A549 (cell line): ENCODE measurements at regions not wholly inside any gene's neighbourhood (a gene's known extent, or its start where the extent isn't known, plus 50 kb on each side); places are given as distances from the start of the nearest gene placed in this dataset.

ENCODE experiments used
- ATAC-seq, 2 experiments: fragments of 200-7000 bp in 1 of 2; fragments of >200 bp in 1 of 2; cut with Nextera tagmentation in 1 of 2; cut with Tn5 transposase in 1 of 2; 3 replicates each; pipeline versions ENCODE4 v1.8.0 to v1.9.1; 2018 to 2020; ENCODE audit warnings: mild to moderate bottlenecking in 1 of 2, moderate library complexity in 1 of 2
- CTCF ChIA-PET: fragments of 300-600 bp; sonication (Branson Sonifier 250); formaldehyde crosslinking; extraction: SDS; loops from one replicate; lab custom pipeline; 2021; ENCODE audit warnings: antibody characterized with exemption, inconsistent platforms; lab: Yijun Ruan, JAX
- POLR2A ChIA-PET: fragments of 350-600 bp; formaldehyde crosslinking; extraction: SDS; loops from one replicate; lab custom pipeline; 2021; ENCODE audit warnings: antibody characterized with exemption, inconsistent platforms; lab: Yijun Ruan, JAX
- DNase-seq, 2 experiments: peaks; one replicate each; pipeline versions ENCODE4 v3.0.0 to v3.0.0-alpha.2; 2011 to 2016; ENCODE audit warnings: low read depth in 1 of 2, low spot score in 1 of 2
- FAIRE-seq: peaks from 2 replicates; lab custom pipeline; 2011; peaks lifted over from hg19 to GRCh38; lab: Jason Lieb, UNC
- H3K27ac ChIP-seq, 2 experiments: fragments of >200 bp; sonication (Bioruptor Twin); formaldehyde crosslinking; 3 replicates each; pipeline ENCODE4 v1.5.1; 2016 to 2017
- H3K4me1 ChIP-seq: fragments of >200 bp; sonication (Bioruptor Twin); formaldehyde crosslinking; 3 replicates; pipeline ENCODE4 v1.6.1; 2016
- H3K4me2 ChIP-seq: fragments of >200 bp; sonication (Bioruptor Twin); formaldehyde crosslinking; 3 replicates; pipeline ENCODE4 v1.6.1; 2016
- H3K4me3 ChIP-seq: fragments of >200 bp; sonication (Bioruptor Twin); formaldehyde crosslinking; 3 replicates; pipeline ENCODE4 v1.5.1; 2016
- H3K9me3 ChIP-seq: fragments of >200 bp; sonication (Bioruptor Twin); formaldehyde crosslinking; 3 replicates; pipeline ENCODE4 v1.6.1; 2016
- FOSB ChIP-seq: fragments of 250-450 bp; sonication (Bioruptor Pico); IDR thresholded peaks from 2 replicates; pipeline ENCODE4 v1.5.0; 2020; ENCODE audit warnings: mild to moderate bottlenecking, moderate library complexity
- FOXS1 ChIP-seq: fragments of 250-450 bp; sonication (Bioruptor Pico); IDR thresholded peaks from 2 replicates; pipeline ENCODE4 v1.5.0; 2020; ENCODE audit warnings: mild to moderate bottlenecking, moderate library complexity
- HEYL ChIP-seq: fragments of 250-450 bp; sonication (Bioruptor Pico); IDR thresholded peaks from 2 replicates; pipeline ENCODE4 v1.8.0; 2021; ENCODE audit warnings: mild to moderate bottlenecking, moderate library complexity
- HOXA7 ChIP-seq: fragments of 250-450 bp; sonication (Bioruptor Pico); IDR thresholded peaks from 2 replicates; pipeline ENCODE4 v1.5.0; 2020; ENCODE audit warnings: mild to moderate bottlenecking, moderate library complexity
- KDM5A ChIP-seq: fragments of 200-600 bp; sonication (generic); IDR thresholded peaks from 2 replicates; pipeline ENCODE4 v1.6.1; 2016; ENCODE audit warnings: antibody characterized with exemption, mild to moderate bottlenecking
- POLR2A ChIP-seq: IDR thresholded peaks from 2 replicates; pipeline ENCODE4 v1.6.1; 2012; ENCODE audit warnings: mild to moderate bottlenecking, low read length
- RCOR1 ChIP-seq: fragments of 150-350 bp; IDR thresholded peaks from 2 replicates; pipeline ENCODE4 v1.6.1; 2014; ENCODE audit warnings: antibody characterized with exemption, low read length, low read depth
- TP53 ChIP-seq: fragments of 250-450 bp; sonication (Bioruptor Pico); IDR thresholded peaks from 2 replicates; pipeline ENCODE4 v1.5.0; 2021; ENCODE audit warnings: mild to moderate bottlenecking, moderate library complexity
- ZC3H11A ChIP-seq: fragments of 450-650 bp; IDR thresholded peaks from 2 replicates; pipeline ENCODE4 v1.6.1; 2014; ENCODE audit warnings: antibody characterized with exemption, mild to moderate bottlenecking
- WGBS: methylation state at CpG from one replicate; pipeline ENCODE4 v1.1.6; 2017; ENCODE audit errors: missing lambda C conversion rate; 5-methylcytosine and 5-hydroxymethylcytosine counted together
- TF ChIP-seq, protein P1 (sequence below): fragments of 200-600 bp; sonication (generic); IDR thresholded peaks from 2 replicates; pipeline ENCODE4 v1.6.1; 2016; ENCODE audit warnings: antibody characterized with exemption, mild to moderate bottlenecking, moderate library complexity
- TF ChIP-seq, protein P2 (sequence below): IDR thresholded peaks from 2 replicates; pipeline ENCODE4 v1.6.1; 2012; ENCODE audit warnings: low read depth, borderline replicate concordance
- TF ChIP-seq, protein P3 (sequence below): fragments of >200 bp; sonication (Bioruptor Twin); formaldehyde crosslinking; IDR thresholded peaks from 2 replicates; pipeline ENCODE4 v1.6.1; 2016
- TF ChIP-seq, protein P4 (sequence below): fragments of 450-650 bp; IDR thresholded peaks from 2 replicates; pipeline ENCODE4 v1.6.1; 2014; ENCODE audit warnings: antibody characterized with exemption
- TF ChIP-seq, protein P5 (sequence below): fragments of 250-450 bp; sonication (Bioruptor Pico); IDR thresholded peaks from 2 replicates; pipeline ENCODE4 v1.5.0; 2020; ENCODE audit warnings: low read depth, mild to moderate bottlenecking, moderate library complexity
- TF ChIP-seq, protein P6 (sequence below): IDR thresholded peaks from 2 replicates; pipeline ENCODE4 v1.6.1; 2012
- TF ChIP-seq, protein P7 (sequence below): fragments of 150-350 bp; IDR thresholded peaks from 2 replicates; pipeline ENCODE4 v1.6.1; 2014; ENCODE audit warnings: low read depth, mild to moderate bottlenecking, low read length

DNA sequence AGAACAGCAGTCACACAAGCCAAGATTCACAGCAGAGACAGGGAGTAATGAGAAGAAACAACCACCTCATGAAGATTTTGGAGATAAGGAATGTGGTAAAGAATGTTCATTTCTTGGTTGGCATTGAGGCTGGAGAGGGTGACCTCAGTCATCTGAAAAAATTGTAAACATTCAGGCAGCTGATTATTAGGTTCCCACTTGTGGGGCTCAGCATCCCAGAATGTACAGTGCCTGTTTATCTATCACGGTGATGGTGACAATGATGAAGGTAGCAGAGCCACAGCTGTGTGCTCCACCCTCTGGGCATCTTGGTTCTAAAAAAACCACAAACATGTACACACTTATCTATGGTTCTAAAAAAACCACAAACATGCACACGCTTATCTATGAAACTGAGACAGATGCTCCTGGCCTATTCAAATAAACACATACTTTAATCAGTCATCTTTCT is 143.9 kb upstream of the MOCS2 start (continued):
- TF ChIP-seq, protein P1, sequence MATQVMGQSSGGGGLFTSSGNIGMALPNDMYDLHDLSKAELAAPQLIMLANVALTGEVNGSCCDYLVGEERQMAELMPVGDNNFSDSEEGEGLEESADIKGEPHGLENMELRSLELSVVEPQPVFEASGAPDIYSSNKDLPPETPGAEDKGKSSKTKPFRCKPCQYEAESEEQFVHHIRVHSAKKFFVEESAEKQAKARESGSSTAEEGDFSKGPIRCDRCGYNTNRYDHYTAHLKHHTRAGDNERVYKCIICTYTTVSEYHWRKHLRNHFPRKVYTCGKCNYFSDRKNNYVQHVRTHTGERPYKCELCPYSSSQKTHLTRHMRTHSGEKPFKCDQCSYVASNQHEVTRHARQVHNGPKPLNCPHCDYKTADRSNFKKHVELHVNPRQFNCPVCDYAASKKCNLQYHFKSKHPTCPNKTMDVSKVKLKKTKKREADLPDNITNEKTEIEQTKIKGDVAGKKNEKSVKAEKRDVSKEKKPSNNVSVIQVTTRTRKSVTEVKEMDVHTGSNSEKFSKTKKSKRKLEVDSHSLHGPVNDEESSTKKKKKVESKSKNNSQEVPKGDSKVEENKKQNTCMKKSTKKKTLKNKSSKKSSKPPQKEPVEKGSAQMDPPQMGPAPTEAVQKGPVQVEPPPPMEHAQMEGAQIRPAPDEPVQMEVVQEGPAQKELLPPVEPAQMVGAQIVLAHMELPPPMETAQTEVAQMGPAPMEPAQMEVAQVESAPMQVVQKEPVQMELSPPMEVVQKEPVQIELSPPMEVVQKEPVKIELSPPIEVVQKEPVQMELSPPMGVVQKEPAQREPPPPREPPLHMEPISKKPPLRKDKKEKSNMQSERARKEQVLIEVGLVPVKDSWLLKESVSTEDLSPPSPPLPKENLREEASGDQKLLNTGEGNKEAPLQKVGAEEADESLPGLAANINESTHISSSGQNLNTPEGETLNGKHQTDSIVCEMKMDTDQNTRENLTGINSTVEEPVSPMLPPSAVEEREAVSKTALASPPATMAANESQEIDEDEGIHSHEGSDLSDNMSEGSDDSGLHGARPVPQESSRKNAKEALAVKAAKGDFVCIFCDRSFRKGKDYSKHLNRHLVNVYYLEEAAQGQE = no peak
- TF ChIP-seq, protein P2, sequence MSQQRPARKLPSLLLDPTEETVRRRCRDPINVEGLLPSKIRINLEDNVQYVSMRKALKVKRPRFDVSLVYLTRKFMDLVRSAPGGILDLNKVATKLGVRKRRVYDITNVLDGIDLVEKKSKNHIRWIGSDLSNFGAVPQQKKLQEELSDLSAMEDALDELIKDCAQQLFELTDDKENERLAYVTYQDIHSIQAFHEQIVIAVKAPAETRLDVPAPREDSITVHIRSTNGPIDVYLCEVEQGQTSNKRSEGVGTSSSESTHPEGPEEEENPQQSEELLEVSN = no peak
- no peak for TF ChIP-seq POLR2A
- no peak for TF ChIP-seq FOXS1 (CRISPR knock-in tag)

DNA sequence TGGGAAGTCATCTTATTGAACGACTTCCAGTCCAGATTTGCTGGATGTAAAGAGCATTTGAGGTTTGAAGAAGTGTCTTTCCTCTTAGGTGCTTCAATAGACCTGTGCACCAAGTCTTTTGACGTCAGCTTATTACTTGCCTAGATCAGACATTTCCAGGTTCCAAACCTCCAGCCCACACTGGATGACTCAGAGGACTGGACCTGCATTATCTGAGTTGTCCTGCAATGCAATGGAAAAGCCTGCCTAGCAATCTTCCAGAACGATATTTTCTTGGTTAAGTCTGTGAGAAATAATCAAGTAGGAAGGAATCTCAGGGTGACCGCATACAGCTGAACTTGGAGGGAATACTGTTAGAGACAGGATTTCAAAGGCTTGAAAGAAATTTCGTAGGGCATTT is 147.2 kb upstream of the MOCS2 start:
- WGBS = 44% methylated on average over 5 of the region's 5 CpGs
- ChIA-PET CTCF (interaction anchor here (0.6 kb wide), 1 partner anchor 22 kb away, joined by 3 read pairs; no protein-coding TSS in a partner anchor), POLR2A (no interaction called here)
- Histone ChIP-seq H3K9me3 (no peaks in the 10 kb centered on the region), H3K27ac (no peak overlapping the region), H3K4me3 (no peak overlapping the region), H3K4me1 (peaks cover 11% of the 10 kb centered on the region; the same call in 1 of the 3 replicates), H3K4me2 (no peak overlapping the region)
- DNase-seq (no peak), FAIRE-seq (no peak), ATAC-seq (no peak)
- TF ChIP-seq, protein P3, sequence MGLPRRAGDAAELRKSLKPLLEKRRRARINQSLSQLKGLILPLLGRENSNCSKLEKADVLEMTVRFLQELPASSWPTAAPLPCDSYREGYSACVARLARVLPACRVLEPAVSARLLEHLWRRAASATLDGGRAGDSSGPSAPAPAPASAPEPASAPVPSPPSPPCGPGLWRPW = no peak
- TF ChIP-seq, protein P4, sequence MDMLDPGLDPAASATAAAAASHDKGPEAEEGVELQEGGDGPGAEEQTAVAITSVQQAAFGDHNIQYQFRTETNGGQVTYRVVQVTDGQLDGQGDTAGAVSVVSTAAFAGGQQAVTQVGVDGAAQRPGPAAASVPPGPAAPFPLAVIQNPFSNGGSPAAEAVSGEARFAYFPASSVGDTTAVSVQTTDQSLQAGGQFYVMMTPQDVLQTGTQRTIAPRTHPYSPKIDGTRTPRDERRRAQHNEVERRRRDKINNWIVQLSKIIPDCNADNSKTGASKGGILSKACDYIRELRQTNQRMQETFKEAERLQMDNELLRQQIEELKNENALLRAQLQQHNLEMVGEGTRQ = no peak
- TF ChIP-seq, protein P5, sequence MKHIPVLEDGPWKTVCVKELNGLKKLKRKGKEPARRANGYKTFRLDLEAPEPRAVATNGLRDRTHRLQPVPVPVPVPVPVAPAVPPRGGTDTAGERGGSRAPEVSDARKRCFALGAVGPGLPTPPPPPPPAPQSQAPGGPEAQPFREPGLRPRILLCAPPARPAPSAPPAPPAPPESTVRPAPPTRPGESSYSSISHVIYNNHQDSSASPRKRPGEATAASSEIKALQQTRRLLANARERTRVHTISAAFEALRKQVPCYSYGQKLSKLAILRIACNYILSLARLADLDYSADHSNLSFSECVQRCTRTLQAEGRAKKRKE (CRISPR knock-in tag) = no peak
- no peak for TF ChIP-seq TP53
- TF ChIP-seq RCOR1 = no peak
- no peak for TF ChIP-seq HEYL
- no peak for TF ChIP-seq KDM5A
- TF ChIP-seq ZC3H11A = no peak
- no peak for TF ChIP-seq FOSB
- TF ChIP-seq, protein P6, sequence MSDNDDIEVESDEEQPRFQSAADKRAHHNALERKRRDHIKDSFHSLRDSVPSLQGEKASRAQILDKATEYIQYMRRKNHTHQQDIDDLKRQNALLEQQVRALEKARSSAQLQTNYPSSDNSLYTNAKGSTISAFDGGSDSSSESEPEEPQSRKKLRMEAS = no peak
- TF ChIP-seq, protein P7, sequence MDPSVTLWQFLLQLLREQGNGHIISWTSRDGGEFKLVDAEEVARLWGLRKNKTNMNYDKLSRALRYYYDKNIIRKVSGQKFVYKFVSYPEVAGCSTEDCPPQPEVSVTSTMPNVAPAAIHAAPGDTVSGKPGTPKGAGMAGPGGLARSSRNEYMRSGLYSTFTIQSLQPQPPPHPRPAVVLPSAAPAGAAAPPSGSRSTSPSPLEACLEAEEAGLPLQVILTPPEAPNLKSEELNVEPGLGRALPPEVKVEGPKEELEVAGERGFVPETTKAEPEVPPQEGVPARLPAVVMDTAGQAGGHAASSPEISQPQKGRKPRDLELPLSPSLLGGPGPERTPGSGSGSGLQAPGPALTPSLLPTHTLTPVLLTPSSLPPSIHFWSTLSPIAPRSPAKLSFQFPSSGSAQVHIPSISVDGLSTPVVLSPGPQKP = no peak

DNA sequence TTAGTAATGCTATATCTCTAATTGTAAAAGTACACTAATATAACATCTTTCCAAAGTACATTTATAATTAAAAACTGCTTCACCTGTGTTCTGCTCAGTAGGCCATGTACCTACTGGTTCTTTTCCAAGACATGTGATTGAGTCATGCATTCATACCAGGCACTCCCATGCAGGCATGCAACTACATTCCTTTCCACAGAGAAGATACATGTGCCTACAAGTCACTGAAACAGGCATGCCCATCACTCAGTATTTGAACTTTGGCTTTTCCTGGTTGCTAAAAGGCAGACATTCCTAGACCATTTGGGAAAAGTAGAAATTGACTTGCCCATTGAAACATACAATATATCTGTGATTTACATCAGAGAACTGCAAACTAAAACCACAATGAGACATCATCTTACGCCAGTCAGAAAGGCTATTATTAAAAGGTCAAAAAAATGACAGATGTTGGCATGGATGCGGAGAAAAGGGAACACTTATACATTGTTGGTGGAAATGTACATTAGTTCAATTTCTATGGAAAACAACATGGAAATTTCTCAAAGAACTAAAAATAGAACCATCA is 148.3 kb upstream of the MOCS2 start:
- H3K27ac ChIP-seq = no peak overlapping the region
- 91% methylated on average over 2 of the region's 2 CpGs for WGBS
- TF ChIP-seq HEYL (no peak), HOXA7 (CRISPR knock-in tag) (no peak)
- no peaks in the 10 kb centered on the region for H3K9me3 ChIP-seq
- POLR2A ChIA-PET = no interaction called here
- FAIRE-seq = no peak
- CTCF ChIA-PET = no interaction called here
- no peak for ATAC-seq
- H3K4me1 ChIP-seq = peaks cover 11% of the 10 kb centered on the region; the same call in 1 of the 3 replicates
- H3K4me3 ChIP-seq = no peak overlapping the region
- DNase-seq = no peak
- no peak overlapping the region for H3K4me2 ChIP-seq
